Stimulated activated CD8-positive, alpha-beta memory T cell treated with anti-CD3 and anti-CD28 coated beads, Interleukin-12 subunit alpha, Interleukin-12 subunit beta, amount 100 ng/mL, for 1 hour (primary cell): ENCODE measurements at regions not wholly inside any gene's neighbourhood (a gene's known extent, or its start where the extent isn't known, plus 50 kb on each side); places are given as distances from the start of the nearest gene placed in this dataset.

Experiments
- DNase-seq: peaks from one replicate; pipeline ENCODE4 v3.0.0-alpha.2; 2020; ENCODE audit warnings: low read depth

- DNase-seq = no peak
Observed at GRCh38 chr1:4529446-4530165, 124.8 kb upstream of the AJAP1 start.

DNA sequence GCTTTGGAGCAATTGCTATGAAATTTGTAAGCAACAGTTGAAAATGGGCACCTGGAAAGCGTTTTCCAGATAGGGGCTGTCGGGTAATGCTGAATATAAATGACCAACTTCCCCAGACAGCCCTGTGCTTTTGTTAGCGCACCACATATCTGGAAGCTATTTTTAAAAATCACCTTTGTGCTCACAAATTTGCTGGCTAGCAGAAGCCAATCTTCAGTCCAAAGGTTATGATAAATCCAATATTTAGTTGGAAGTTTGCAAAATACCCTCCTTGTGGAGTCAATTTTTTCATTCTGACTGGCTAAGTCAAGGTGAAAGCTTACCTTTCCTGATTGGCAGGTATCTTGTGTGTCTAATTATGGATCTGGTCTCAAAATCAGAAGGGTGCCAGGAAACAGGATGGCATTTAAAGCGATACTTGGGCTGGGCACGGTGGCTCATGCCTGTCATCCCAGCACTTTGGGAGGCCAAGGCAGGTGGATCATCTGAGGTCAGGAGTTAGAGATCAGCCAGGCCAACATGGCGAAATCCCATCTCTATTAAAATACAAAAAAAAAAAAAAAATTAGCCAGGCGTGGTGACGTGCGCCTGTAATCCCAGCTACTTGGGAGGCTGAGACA lies 124.1 kb upstream of the AJAP1 start:
- DNase-seq = no peak

- no peak for DNase-seq
Observed at GRCh38 chr1:4531842-4532241, 122.6 kb upstream of the AJAP1 start.

DNA sequence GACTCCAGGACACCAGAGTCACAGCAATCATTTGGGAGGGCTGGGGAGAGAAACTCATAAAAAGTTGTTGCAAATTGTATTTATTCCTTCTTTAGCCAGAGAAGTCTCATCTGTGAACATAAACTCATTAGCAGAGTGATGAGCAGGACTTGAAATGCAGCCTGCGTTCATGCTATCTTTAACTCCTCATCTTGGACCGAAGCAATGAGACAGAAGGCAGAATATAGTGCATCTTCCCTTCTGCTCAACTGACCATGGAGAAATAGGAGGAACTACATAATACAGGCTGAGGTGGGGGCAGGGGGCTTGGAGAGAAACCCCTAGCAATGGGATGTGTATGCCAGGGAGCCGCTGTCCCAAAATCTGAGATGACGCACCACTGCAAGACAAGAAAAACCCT lies 121.8 kb upstream of the AJAP1 start:
- DNase-seq = no peak

DNA sequence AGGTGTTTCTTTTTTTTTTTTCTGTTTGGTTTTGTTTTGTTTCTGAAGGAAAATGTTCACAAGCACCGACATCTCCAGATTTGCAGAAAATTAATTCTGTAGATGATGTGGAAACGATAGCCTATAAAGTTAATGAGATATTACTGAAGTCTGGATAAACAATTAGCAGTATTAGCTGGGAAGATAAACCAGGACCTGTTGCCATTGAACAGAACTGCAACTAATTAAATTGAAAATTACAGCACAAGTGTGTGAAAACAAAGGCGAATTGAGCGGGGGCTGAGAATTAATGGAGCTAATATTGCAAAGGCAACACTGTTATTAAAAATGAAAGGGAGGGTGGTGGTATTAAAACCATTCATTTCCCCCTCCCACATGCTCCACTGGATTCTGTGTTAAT lies 107.5 kb upstream of the AJAP1 start:
- DNase-seq = no peak

DNA sequence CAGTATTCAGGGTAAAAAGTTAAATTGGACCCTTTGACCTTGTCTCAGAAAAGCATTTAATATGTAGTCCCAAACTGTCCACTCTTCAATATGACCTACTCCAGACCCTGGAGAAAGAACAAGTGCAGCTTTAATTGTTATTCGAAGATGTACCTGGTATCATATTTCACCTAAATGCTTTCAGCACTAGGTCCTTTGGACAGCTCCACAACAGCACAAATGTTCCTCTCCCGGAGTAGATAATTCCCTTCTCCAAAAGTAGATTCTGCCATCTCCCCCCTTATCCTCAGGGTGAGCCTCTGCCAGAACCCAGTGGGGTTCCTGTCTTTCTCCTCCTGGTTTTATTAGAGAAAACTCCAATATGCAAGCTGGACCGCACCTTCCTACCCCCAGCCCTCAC lies 104.5 kb upstream of the AJAP1 start:
- no peak for DNase-seq

DNA sequence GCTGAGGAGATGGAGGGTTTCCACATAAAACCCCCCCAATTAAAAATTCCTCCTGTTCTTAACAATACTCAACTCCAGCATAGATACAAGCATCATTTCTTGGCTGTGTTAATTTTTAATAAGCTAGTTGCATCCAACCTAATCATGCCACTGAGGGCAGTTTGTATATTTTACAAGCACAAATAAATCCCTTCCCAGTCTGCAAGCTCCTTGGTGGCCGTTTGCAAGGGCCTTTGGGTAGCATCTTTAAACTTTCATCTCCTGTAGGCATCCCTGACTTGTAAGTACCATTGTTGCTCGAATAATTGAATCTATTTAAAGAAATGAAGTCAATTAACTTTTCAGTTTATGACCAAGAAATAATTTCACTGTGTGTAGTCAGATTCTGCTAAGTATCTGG lies 103.5 kb upstream of the AJAP1 start:
- DNase-seq = no peak

- no peak for DNase-seq
Observed at GRCh38 chr1:4551706-4552105, 102.7 kb upstream of the AJAP1 start.

GRCh38 chr1:4553761-4554160 lies 100.6 kb upstream of the AJAP1 start:
- DNase-seq = no peak

GRCh38 chr1:4554271-4554865 lies 100.0 kb upstream of the AJAP1 start:
- no peak for DNase-seq

- DNase-seq = no peak
Observed at GRCh38 chr1:4557949-4558348, 96.5 kb upstream of the AJAP1 start.

DNA sequence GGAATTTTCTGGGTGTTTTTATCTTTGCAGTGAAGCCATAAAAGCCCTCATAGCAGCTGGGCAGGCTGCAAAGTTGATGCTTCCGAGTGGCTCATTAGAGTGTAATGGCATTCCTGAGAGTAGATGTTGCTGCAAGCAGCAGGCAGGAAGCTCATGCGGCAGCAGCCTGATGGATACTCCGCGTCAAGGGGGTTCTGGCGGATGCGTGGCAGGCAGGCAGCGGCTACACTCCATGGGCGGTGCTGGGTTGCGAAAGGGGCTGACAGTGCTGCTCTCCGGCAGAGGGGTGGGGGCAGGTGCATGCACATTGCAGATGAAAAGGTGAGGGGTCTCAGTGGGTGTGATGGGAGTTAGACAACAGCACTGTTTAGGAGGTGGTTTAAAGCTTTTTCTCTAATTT lies 93.2 kb upstream of the AJAP1 start:
- no peak for DNase-seq

DNA sequence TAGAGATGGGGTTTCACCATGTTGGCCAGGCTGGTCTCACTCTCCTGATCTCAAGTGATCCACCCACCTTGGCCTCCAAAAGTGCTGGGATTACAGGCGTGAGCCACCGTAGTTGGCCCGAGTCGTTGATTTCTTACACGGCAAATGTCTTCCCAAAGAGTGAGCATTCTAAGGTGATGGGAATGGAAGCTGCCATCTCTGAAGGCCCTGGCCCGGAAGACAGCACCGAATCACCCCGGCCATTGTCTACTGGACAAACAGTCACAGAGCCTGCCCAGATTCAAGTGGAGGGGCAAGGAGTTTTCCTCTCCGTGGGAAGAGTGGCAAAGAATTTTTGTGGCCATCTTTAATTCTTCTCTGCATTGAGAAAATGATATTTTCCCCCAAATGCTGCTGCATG lies 92.1 kb upstream of the AJAP1 start:
- no peak for DNase-seq

DNA sequence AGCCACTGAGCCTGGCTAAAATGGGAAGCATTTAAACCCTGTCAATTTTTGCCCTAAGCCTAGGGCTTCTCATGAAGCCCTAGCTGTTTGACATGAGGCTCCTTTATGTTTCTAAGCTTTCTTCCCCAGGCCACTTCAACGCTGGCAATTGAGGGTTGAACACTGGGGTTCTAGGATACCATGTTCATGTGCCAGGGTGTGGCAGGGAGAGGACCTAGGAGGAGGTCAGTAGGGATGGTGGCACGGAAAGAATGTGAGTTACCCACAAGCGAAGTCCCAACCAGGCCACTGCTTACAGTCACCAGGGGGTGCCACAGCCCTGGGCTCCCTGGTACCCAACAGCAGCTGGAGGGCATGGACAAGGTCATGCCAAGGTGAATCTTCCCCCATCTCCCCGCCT lies 90.8 kb upstream of the AJAP1 start:
- no peak for DNase-seq

DNA sequence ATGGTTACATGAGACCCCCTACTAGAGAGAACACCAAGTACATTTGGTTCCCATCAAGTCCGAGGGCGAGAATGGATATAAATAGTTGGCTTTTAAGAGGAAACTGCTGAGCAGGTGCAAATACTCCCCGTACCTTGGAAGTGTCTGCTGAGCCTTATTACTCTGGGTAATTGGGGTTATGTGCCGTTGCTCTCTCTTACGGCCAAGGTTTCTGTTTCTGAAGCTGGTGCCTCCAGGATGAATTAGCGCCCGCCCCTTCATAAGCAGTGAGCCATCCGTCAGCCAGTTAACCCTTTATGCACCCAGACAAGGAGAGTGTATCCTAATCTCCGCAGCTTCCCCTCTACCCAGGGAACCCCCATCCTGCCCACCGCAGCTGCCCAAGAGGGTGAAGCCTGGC lies 90.4 kb upstream of the AJAP1 start:
- DNase-seq = no peak

GRCh38 chr1:4565166-4565565 lies 89.2 kb upstream of the AJAP1 start:
- no peak for DNase-seq

- DNase-seq = no peak
Observed at GRCh38 chr1:4565801-4566449, 88.5 kb upstream of the AJAP1 start.

GRCh38 chr1:4571263-4571662 lies 83.1 kb upstream of the AJAP1 start:
- no peak for DNase-seq

GRCh38 chr1:4573526-4573925 lies 80.9 kb upstream of the AJAP1 start:
- no peak for DNase-seq

GRCh38 chr1:4581807-4582206 lies 72.6 kb upstream of the AJAP1 start:
- no peak for DNase-seq

DNA sequence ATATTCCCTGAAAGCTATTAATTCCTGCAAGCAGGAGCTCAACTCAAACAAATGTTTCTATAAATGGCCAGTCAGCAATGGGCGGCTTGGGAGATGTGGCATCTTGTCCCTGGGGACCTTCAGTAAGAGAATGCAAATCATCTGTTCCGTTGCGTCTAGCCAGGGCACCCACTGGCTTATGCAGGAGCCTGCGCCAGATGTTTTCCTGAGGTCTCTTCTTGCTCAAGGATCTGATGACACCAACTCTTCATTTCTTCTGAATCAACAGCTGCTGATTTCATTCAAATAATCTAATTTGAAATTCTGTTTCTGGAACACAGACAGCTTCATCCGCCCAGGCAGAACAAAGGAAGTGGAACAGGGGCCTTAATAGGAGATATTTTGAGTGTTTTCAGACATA lies 70.0 kb upstream of the AJAP1 start:
- DNase-seq = no peak

- DNase-seq = peak; percentile 2
Observed at GRCh38 chr1:4585216-4585615, 69.2 kb upstream of the AJAP1 start.

- no peak for DNase-seq
Observed at GRCh38 chr1:4585705-4586104, 68.7 kb upstream of the AJAP1 start.
